Astrocyte of the spinal cord (primary cell): ENCODE measurements at regions not wholly inside any gene's neighbourhood (a gene's known extent, or its start where the extent isn't known, plus 50 kb on each side); places are given as distances from the start of the nearest gene placed in this dataset.
"Not testable (repeated sequence)": the region's sequence is repeated elsewhere in the genome, so short reads cannot be mapped to it uniquely, and the experiment has no call there.

ENCODE experiments used
- DNase-seq: peaks from one replicate; pipeline ENCODE4 v3.0.0; 2011; ENCODE audit warnings: low read depth, low spot score
- H3K4me3 ChIP-seq: 2 replicates; pipeline ENCODE4 v1.5.1; 2011; ENCODE audit warnings: low read depth, mild to moderate bottlenecking, low read length, moderate library complexity
- in situ Hi-C: cut with HindIII; loops from 2 replicates; pipeline ENCODE4 v1.10.0; 2017; ENCODE audit warnings: low sequenced_read_pairs
- TF ChIP-seq, protein P1 (sequence below): IDR thresholded peaks from 2 replicates; pipeline ENCODE4 v1.5.1; 2012; ENCODE audit warnings: low read depth, mild to moderate bottlenecking, low read length, inconsistent platforms

- H3K4me3 ChIP-seq: no peak overlapping the region
- in situ Hi-C loops: no loop called here
- TF ChIP-seq, protein P1, sequence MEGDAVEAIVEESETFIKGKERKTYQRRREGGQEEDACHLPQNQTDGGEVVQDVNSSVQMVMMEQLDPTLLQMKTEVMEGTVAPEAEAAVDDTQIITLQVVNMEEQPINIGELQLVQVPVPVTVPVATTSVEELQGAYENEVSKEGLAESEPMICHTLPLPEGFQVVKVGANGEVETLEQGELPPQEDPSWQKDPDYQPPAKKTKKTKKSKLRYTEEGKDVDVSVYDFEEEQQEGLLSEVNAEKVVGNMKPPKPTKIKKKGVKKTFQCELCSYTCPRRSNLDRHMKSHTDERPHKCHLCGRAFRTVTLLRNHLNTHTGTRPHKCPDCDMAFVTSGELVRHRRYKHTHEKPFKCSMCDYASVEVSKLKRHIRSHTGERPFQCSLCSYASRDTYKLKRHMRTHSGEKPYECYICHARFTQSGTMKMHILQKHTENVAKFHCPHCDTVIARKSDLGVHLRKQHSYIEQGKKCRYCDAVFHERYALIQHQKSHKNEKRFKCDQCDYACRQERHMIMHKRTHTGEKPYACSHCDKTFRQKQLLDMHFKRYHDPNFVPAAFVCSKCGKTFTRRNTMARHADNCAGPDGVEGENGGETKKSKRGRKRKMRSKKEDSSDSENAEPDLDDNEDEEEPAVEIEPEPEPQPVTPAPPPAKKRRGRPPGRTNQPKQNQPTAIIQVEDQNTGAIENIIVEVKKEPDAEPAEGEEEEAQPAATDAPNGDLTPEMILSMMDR: no peak
- DNase-seq: no peak
These were observed 143.7 kb downstream of the DLL1 start for GRCh38 chr6:170147056-170147787.

DNA sequence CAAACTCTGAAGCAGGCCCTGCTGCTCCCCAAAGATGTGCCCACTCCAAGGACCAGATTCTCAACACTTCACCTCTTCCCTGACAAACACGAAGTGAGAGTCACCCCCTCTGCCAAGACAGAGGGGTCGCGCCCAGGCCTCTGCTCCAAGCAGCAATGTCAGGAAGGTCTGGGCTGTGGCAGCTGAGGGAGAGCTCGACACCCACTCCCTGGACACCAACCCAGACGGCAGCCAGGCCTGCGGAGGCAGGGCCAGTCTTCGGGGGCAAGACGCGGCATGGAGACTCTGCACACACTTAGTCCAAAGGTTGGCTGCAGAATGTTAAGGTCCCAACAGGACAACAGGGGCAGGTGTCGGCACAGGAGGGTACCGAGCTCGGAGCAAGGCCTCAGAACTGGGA, 144.2 kb downstream of the DLL1 start:
- no peak for DNase-seq
- in situ Hi-C loops: no loop called here
- TF ChIP-seq, protein P1: no peak
- no peak overlapping the region for H3K4me3 ChIP-seq

GRCh38 chr6:170146131-170146530, 144.7 kb downstream of the DLL1 start:
- H3K4me3 ChIP-seq, in situ Hi-C loops, DNase-seq: not testable (repeated sequence)

- in situ Hi-C loops, DNase-seq, H3K4me3 ChIP-seq: not testable (repeated sequence)
These were observed 145.2 kb downstream of the DLL1 start for GRCh38 chr6:170145716-170146115.

DNA sequence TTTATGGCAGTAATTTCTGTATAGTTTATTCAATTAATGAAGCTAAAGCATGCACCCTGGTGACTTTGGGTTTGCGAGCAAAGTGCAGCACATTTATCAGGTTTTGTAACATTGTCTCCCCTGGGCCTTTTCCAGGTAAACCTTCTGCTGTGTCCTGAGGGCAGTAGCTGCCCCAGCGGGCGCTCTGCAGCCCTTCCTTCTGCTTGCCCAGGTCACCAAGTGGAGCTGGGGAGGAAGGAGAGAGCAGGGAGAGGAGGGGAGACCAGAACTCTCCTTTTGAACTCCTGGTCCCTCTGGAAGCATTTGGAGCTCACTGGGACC, 145.6 kb downstream of the DLL1 start:
- TF ChIP-seq, protein P1: no peak
- no peak overlapping the region for H3K4me3 ChIP-seq
- in situ Hi-C loops: no loop called here
- no peak for DNase-seq

DNA sequence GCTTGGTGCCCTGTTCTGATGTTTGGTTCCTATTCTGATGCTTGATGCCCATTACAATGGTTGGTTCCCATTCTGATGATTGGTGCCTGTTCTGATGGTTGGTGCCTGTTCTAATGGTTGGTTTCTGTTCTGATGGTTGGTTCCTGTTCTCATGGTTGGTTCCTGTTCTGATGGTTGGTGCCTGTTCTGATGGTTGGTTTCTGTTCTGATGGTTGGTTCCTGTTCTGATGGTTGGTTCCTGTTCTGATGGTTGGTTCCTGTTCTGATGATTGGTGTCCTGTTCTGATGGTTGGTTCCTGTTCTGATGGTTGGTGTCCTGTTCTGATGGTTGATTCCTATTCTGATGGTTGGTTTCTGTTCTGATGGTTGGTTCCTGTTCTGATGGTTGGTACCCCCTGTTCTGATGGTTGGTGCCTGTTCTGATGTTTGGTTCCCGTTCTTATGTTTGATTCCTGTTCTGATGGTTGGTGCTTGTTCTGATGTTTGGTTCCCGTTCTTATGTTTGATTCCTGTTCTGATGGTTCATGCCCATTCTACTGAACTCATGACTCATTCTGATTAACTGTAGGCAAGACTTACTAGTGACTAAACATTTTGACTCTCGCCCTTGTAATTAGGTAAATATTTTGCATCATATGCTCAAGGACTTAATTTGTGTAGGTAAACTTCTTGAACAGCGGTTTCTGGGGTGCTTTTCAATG, 146.2 kb downstream of the DLL1 start:
- TF ChIP-seq, protein P1: no peak
- H3K4me3 ChIP-seq: no peak overlapping the region
- DNase-seq: no peak
- in situ Hi-C loops: no loop called here

GRCh38 chr6:170143401-170144150, 147.3 kb downstream of the DLL1 start:
- TF ChIP-seq, protein P1: no peak
- H3K4me3 ChIP-seq: no peak overlapping the region
- DNase-seq: no peak
- in situ Hi-C loops: no loop called here
